ENCODE measurements at regions not wholly inside any gene's neighbourhood (a gene's known extent, or its start where the extent isn't known, plus 50 kb on each side); places are given as distances from the start of the nearest gene placed in this dataset.

DNA sequence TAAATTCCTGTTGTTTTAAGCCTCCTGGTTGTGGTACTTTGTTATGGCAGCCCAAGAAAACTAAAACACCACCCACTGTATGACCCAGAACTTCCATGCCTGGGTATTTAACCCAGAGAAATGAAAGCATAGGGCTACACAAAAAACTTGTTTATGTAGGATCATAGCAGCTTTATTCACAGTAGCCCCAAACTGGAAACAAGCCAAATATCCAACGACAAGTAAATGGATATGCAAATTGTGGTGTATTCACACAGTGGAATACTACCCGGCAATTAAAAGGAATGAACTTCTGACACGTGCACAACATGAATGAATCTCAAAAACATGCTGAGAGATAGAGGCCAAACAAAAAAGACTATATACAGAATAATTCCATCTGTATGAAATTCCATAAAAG lies 62.2 kb upstream of the NAV2 start:
- no CpG with 5 or more reads among the region's 3 CpGs for WGBS (ENCODE audit: insufficient coverage)
- no peaks in the 10 kb centered on the region for H4K20me1 ChIP-seq (ENCODE audit: control insufficient read depth, insufficient read depth, low read length, poor library complexity, severe bottlenecking)
- Mint-ChIP-seq H3K4me3 (no peak overlapping the region), H3K9me3 (ENCODE audit: insufficient read depth) (no peaks in the 10 kb centered on the region), H3K27me3 (peaks cover 14% of the 10 kb centered on the region), H3K4me1 (no peaks in the 10 kb centered on the region), H3K27ac (no peak overlapping the region)
- H3K9me3 ChIP-seq (ENCODE audit: control extremely low read depth in 1 of 3, control insufficient read depth in 2 of 3, insufficient read depth in 1 of 3, low read length in 2 of 3) = no peaks in the 10 kb centered on the region
- H3K27me3 ChIP-seq (replicated peaks in 1 of 4; ENCODE audit: control extremely low read depth in 1 of 4, control insufficient read depth in 3 of 4, insufficient read depth in 4 of 4, low read length in 3 of 4) = peaks cover 0 to 3% (median 0%) of the 10 kb centered on the region in 4 experiments
- H3K36me3 ChIP-seq (replicated peaks in 1 of 2; ENCODE audit: control extremely low read depth in 1 of 2, control insufficient read depth in 1 of 2, extremely low read depth in 1 of 2, insufficient read depth in 2 of 2, low read length in 1 of 2) = no peaks in the 10 kb centered on the region
- H3K4me1 ChIP-seq (ENCODE audit: control insufficient read depth in 2 of 2, insufficient read depth in 2 of 2, low read length in 2 of 2) = no peaks in the 10 kb centered on the region
- intact Hi-C loops (cut with micrococcal nuclease) = no loop called here
- H3K4me3 ChIP-seq (ENCODE audit: control extremely low read depth in 1 of 5, extremely low read depth in 1 of 5, insufficient read depth in 1 of 5, low read depth in 2 of 5, low read length in 4 of 5) = no peak overlapping the region
- no peak overlapping the region for H2AFZ ChIP-seq (ENCODE audit: insufficient read depth, low read depth, low read length, poor library complexity, severe bottlenecking)
- no peaks in the 10 kb centered on the region for H3K79me2 ChIP-seq (ENCODE audit: control insufficient read depth, insufficient read depth, low read length)
- H3K9ac ChIP-seq (ENCODE audit: low read length) = no peak overlapping the region
- ChIA-PET POLR2A (no interaction called here), CTCF (no interaction called here)
- no peak for ATAC-seq (ENCODE audit: low read depth)
- H3K27ac ChIP-seq (ENCODE audit: low read length in 2 of 2) = no peak overlapping the region
- no peak overlapping the region for H3K4me2 ChIP-seq (replicated peaks; ENCODE audit: low read depth, low read length, poor library complexity, severe bottlenecking)
- DNase-seq = no peak
- TF ChIP-seq, protein P1, sequence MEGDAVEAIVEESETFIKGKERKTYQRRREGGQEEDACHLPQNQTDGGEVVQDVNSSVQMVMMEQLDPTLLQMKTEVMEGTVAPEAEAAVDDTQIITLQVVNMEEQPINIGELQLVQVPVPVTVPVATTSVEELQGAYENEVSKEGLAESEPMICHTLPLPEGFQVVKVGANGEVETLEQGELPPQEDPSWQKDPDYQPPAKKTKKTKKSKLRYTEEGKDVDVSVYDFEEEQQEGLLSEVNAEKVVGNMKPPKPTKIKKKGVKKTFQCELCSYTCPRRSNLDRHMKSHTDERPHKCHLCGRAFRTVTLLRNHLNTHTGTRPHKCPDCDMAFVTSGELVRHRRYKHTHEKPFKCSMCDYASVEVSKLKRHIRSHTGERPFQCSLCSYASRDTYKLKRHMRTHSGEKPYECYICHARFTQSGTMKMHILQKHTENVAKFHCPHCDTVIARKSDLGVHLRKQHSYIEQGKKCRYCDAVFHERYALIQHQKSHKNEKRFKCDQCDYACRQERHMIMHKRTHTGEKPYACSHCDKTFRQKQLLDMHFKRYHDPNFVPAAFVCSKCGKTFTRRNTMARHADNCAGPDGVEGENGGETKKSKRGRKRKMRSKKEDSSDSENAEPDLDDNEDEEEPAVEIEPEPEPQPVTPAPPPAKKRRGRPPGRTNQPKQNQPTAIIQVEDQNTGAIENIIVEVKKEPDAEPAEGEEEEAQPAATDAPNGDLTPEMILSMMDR (IDR thresholded peaks at IDR 0.05) = no peak
- no peak for TF ChIP-seq EZH2 (IDR thresholded peaks at IDR 0.05; ENCODE audit: borderline replicate concordance, insufficient read depth, low read depth, low read length, poor library complexity, severe bottlenecking)

DNA sequence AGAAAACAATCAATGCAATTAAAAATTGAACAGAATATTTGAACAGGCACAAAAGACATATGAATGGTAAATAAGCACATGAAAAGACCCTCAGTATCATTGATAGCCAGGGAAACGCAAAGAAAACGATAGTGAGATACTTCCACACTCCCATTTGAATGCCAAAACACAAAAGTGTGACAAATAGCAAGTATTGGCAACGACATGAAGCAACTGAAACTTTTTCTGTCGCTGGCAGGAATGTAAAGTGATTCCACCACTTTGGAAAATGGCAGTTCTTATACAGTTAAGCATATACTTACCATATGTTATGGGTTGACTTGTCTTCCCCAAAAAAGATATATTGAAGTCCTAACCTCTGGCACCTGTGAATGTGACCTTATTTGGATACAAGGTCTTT lies 62.9 kb upstream of the NAV2 start:
- Mint-ChIP-seq H3K27me3 (peaks cover 14% of the 10 kb centered on the region), H3K4me3 (no peak overlapping the region), H3K27ac (no peak overlapping the region), H3K4me1 (no peaks in the 10 kb centered on the region), H3K9me3 (ENCODE audit: insufficient read depth) (no peaks in the 10 kb centered on the region)
- ATAC-seq (ENCODE audit: low read depth) (no peak), DNase-seq (no peak)
- H3K9ac ChIP-seq (ENCODE audit: low read length) = no peak overlapping the region
- no peak overlapping the region for H3K4me2 ChIP-seq (replicated peaks; ENCODE audit: low read depth, low read length, poor library complexity, severe bottlenecking)
- no peaks in the 10 kb centered on the region for H4K20me1 ChIP-seq (ENCODE audit: control insufficient read depth, insufficient read depth, low read length, poor library complexity, severe bottlenecking)
- peaks cover 0 to 3% (median under 1%) of the 10 kb centered on the region in 4 experiments for H3K27me3 ChIP-seq (replicated peaks in 1 of 4; ENCODE audit: control extremely low read depth in 1 of 4, control insufficient read depth in 3 of 4, insufficient read depth in 4 of 4, low read length in 3 of 4)
- H3K36me3 ChIP-seq (replicated peaks in 1 of 2; ENCODE audit: control extremely low read depth in 1 of 2, control insufficient read depth in 1 of 2, extremely low read depth in 1 of 2, insufficient read depth in 2 of 2, low read length in 1 of 2) = no peaks in the 10 kb centered on the region
- 100% methylated on average over 1 of the region's 4 CpGs for WGBS (ENCODE audit: insufficient coverage)
- ChIA-PET CTCF (no interaction called here), POLR2A (no interaction called here)
- H3K9me3 ChIP-seq (ENCODE audit: control extremely low read depth in 1 of 3, control insufficient read depth in 2 of 3, insufficient read depth in 1 of 3, low read length in 2 of 3) = no peaks in the 10 kb centered on the region
- H2AFZ ChIP-seq (ENCODE audit: insufficient read depth, low read depth, low read length, poor library complexity, severe bottlenecking) = no peak overlapping the region
- TF ChIP-seq, protein P1 (IDR thresholded peaks at IDR 0.05) = no peak
- no peak for TF ChIP-seq EZH2 (IDR thresholded peaks at IDR 0.05; ENCODE audit: borderline replicate concordance, insufficient read depth, low read depth, low read length, poor library complexity, severe bottlenecking)
- no peak overlapping the region for H3K4me3 ChIP-seq (ENCODE audit: control extremely low read depth in 1 of 5, extremely low read depth in 1 of 5, insufficient read depth in 1 of 5, low read depth in 2 of 5, low read length in 4 of 5)
- no peak overlapping the region for H3K27ac ChIP-seq (ENCODE audit: low read length in 2 of 2)
- intact Hi-C loops (cut with micrococcal nuclease) = no loop called here
- no peaks in the 10 kb centered on the region for H3K79me2 ChIP-seq (ENCODE audit: control insufficient read depth, insufficient read depth, low read length)
- no peaks in the 10 kb centered on the region for H3K4me1 ChIP-seq (ENCODE audit: control insufficient read depth in 2 of 2, insufficient read depth in 2 of 2, low read length in 2 of 2)

All from B cell (primary cell).